IPS-20b (cell line): ENCODE measurements at regions not wholly inside any gene's neighbourhood (a gene's known extent, or its start where the extent isn't known, plus 50 kb on each side); places are given as distances from the start of the nearest gene placed in this dataset.
A peak's percentile ranks its signal among the peaks of the same experiment; 100 is the strongest.

Experiments
- H3K27ac ChIP-seq: one replicate; pipeline ENCODE4 v1.5.1; 2013; ENCODE audit warnings: low read length
- H3K27me3 ChIP-seq: 2 replicates; pipeline ENCODE4 v1.6.1; 2013; ENCODE audit warnings: mild to moderate bottlenecking, low read length, inconsistent platforms; ENCODE audit not compliant: insufficient read depth
- H3K36me3 ChIP-seq: 2 replicates; pipeline ENCODE4 v1.6.1; 2013; ENCODE audit warnings: low read depth, mild to moderate bottlenecking, inconsistent platforms, low read length, moderate library complexity; ENCODE audit not compliant: insufficient read depth
- H3K4me1 ChIP-seq: 2 replicates; pipeline ENCODE4 v1.6.1; 2013; ENCODE audit warnings: mild to moderate bottlenecking, control low read depth, inconsistent platforms, low read length, moderate library complexity; ENCODE audit not compliant: insufficient read depth
- H3K4me3 ChIP-seq: 2 replicates; pipeline ENCODE4 v1.5.1; 2013; ENCODE audit warnings: mild to moderate bottlenecking, low read length, inconsistent platforms
- H3K9ac ChIP-seq: 2 replicates; pipeline ENCODE4 v1.6.1; 2013; ENCODE audit warnings: low read depth, mild to moderate bottlenecking, inconsistent platforms, low read length, moderate library complexity
- H3K9me3 ChIP-seq: 2 replicates; pipeline ENCODE4 v1.6.1; 2013; ENCODE audit warnings: mild to moderate bottlenecking, low read depth, low read length, inconsistent platforms; ENCODE audit not compliant: insufficient read depth

DNA sequence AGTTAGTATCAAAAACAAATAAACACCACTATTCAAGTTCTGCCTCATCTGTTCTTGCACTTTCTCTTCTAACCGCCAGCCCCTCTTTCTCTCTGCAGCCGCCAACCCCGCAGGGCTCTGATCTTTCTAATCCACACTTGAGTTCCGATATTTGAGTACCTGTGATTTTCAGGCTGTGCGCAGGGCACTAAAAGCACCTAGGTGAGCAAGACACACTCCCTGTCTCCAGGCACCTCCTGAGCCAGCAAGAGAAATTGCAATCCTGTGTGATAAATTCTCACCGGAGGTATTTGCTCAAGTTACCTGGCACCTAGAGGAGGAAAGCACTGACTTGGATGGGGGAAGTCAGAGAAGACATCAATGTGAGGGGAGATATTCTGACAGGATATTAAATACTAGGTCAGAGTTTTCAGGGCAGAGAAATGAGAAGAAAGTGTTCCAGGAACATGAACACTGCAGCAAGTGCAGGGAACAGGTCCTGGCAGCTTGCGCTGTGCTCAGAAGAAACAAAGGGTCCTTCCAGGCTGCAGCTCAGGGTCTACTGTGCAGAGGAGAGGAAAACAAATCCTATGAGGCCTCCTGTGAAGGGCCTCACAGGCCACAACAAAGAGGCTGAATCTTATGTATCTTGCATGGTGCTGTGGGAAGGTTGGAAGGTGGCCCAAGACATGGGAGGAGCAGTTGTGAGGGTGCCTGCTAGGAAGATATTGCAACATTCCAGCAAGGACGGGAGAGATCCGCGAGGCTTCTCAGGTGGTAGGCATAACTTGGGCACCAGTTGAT lies 568.7 kb upstream of the MGMT start:
- H3K27ac ChIP-seq, result no peak overlapping the region
- H3K4me3 ChIP-seq, result peak overlapping the region; percentile 54; the same call in 1 of the 2 replicates
- H3K36me3 ChIP-seq, result no peaks in the 10 kb centered on the region

DNA sequence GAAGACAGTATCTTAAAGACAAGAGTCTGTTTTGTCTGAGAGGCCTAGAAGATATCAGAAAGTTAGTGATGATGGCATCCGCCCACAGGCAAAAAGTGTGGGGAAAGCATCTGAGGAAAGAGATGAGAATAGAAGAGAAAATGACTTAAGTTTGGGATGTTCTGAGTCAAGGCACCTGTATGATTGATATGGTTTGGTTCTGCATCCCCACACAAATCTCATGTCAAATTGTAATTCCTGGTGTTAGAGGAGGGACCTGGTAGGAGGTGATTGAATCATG lies 568.2 kb upstream of the MGMT start:
- H3K27ac ChIP-seq, result no peak overlapping the region
- H3K9ac ChIP-seq, result no peak overlapping the region
- H3K4me3 ChIP-seq, result no peak overlapping the region
- H3K27me3 ChIP-seq, result no peaks in the 10 kb centered on the region
- no peaks in the 10 kb centered on the region for H3K36me3 ChIP-seq
- no peaks in the 10 kb centered on the region for H3K9me3 ChIP-seq
- peaks cover 14% of the 10 kb centered on the region; the same call in 1 of the 2 replicates for H3K4me1 ChIP-seq

More for the DNA sequence above, 568.7 kb upstream of the MGMT start:
- peaks cover 14% of the 10 kb centered on the region; the same call in 1 of the 2 replicates for H3K4me1 ChIP-seq
- no peaks in the 10 kb centered on the region for H3K9me3 ChIP-seq
- H3K9ac ChIP-seq, result no peak overlapping the region
- no peaks in the 10 kb centered on the region for H3K27me3 ChIP-seq

DNA sequence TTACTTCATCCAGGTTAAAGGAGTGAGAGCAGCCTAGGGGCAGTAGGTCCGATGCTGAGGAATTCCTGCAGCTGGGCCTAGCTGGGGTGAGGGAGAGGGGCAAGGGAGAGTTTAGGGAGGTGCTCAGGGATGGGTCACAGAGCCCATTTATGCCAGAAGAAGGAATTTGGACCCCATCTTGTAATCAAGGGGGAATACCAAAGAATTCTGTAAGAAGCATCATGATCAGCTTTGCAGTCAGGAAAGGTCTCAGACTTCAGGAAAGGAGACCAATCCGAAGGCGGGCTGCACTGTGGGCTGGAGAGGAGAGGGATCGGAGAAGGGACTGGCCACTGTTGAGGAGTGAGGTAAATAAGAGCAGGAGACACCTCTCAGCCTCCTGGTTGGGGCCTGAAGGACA lies 566.6 kb upstream of the MGMT start:
- Histone ChIP-seq H3K27me3 (no peaks in the 10 kb centered on the region), H3K27ac (no peak overlapping the region), H3K9me3 (no peaks in the 10 kb centered on the region)

DNA sequence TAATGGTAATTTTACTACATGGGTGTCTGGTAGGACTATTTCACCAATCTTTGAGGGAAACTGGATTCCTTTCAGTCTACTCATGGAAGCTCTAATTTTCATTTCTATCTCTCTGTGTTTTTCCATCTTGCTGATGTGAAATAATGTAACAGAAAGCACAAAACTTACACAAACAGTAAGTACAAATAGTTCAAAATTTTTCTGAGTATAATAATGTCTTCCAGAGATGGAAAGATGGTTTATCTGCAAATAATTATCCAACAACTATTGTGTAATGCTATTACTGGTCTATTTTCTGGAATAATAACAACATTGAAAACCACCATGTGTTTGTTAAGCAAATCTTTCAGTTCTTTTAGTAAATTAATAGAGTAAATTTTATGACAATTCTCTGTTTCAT lies 565.8 kb upstream of the MGMT start:
- H3K36me3 ChIP-seq, result no peaks in the 10 kb centered on the region
- H3K4me1 ChIP-seq, result peaks cover 14% of the 10 kb centered on the region; the same call in 1 of the 2 replicates
- H3K27ac ChIP-seq, result no peak overlapping the region
- H3K4me3 ChIP-seq, result no peak overlapping the region
- H3K9ac ChIP-seq, result no peak overlapping the region
- H3K9me3 ChIP-seq, result no peaks in the 10 kb centered on the region
- H3K27me3 ChIP-seq, result no peaks in the 10 kb centered on the region

More for the DNA sequence above, 566.6 kb upstream of the MGMT start:
- no peak overlapping the region for H3K9ac ChIP-seq
- no peaks in the 10 kb centered on the region for H3K36me3 ChIP-seq
- H3K4me1 ChIP-seq, result peaks cover 14% of the 10 kb centered on the region; the same call in 1 of the 2 replicates
- no peak overlapping the region for H3K4me3 ChIP-seq

DNA sequence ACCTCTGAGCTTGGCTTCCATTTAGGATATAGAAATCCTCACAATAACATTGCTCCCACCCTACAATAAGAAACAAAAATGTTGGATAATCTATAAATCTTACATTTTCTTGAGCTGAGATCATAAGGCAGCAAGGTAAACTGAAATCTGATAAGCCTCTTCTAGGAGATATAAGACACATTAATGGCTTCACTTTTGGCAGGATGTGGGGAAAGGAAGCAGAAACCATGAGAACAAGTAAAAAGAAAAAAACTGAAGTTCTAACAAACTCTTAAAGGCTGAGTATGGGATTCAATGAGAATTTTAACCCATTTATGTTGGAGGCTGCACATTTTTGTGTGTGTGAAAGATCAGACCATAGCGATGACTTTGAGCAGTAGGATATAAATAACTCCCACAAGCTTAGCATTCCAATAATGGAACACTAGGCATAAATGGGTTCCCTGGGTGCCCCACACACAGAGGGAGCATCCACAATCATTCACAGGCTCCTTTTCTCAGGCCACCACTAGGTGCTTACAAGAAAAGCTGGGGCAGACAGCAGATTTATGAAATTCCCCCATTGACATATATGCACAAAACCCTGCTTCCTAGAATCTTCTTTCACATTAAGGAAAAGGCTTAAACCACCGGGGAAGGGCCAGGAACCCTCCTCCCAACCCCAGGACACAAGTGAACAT lies 564.9 kb upstream of the MGMT start:
- H3K27me3 ChIP-seq, result no peaks in the 10 kb centered on the region

DNA sequence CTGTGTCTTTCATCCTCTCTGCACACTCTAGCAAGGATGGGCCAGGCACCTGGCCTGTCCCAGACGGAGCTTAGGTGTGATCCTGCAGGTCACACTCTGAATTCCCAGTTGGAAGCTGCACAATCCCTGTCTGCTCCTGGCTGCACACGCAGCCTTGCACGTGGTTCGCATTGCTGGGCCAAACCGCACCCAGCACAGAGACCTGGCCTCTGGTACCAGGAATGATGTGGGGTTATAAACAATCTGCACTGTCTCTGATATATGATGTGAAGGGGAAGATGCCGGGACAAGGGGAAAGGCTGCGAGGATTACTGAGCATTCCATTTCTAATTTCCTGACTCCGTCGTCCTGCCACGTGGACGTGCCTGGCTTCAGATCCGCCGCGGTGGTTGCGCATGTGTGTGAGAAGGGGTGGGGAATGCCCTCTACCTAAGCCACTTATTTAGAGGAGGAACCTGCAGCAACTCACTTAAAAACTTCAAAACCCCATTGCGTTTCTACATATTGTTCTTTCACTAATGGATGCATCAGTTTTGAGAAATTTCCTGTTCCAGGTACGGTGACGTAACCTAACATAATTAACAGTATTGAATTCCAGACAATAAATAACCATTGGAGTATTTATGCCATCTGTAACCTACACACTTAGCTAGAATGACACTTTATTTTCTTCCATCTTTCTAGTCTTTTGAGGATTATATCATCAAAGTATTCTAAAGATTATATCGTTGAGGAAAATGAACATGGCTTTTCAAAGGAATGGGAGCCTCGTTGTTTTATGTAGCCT lies 559.7 kb upstream of the MGMT start:
- no peak overlapping the region for H3K9ac ChIP-seq
- no peaks in the 10 kb centered on the region for H3K4me1 ChIP-seq
- H3K4me3 ChIP-seq, result no peak overlapping the region

More for the DNA sequence above, 564.9 kb upstream of the MGMT start:
- H3K4me3 ChIP-seq, result no peak overlapping the region
- H3K36me3 ChIP-seq, result no peaks in the 10 kb centered on the region
- H3K27ac ChIP-seq, result no peak overlapping the region
- H3K9ac ChIP-seq, result no peak overlapping the region
- H3K4me1 ChIP-seq, result peaks cover 11% of the 10 kb centered on the region; the same call in 1 of the 2 replicates
- H3K9me3 ChIP-seq, result no peaks in the 10 kb centered on the region

DNA sequence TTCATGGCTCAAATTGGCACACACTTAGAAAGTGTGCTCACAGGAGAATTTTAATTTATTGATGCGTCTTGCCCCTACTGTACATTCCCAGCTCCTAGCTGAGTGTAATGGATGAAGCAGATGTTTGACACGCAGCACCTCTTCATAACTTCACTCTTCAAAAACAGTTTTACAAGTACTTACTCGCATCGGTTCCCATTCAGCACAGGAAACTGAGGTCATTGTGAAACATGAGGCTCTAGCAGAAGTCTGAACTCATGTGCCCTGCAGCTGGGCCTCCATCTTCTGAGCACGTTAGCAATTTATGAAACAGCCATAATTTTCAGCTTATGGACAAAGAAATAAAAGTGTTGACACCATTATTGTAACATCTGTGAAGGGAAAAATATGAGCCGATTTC lies 558.9 kb upstream of the MGMT start:
- H3K4me1 ChIP-seq, result no peaks in the 10 kb centered on the region
- H3K27ac ChIP-seq, result no peak overlapping the region
- no peaks in the 10 kb centered on the region for H3K27me3 ChIP-seq
- H3K9ac ChIP-seq, result no peak overlapping the region
- H3K4me3 ChIP-seq, result no peak overlapping the region
- no peaks in the 10 kb centered on the region for H3K9me3 ChIP-seq
- H3K36me3 ChIP-seq, result no peaks in the 10 kb centered on the region

More for the DNA sequence above, 559.7 kb upstream of the MGMT start:
- Histone ChIP-seq H3K36me3 (no peaks in the 10 kb centered on the region), H3K27ac (no peak overlapping the region), H3K27me3 (no peaks in the 10 kb centered on the region), H3K9me3 (no peaks in the 10 kb centered on the region)

DNA sequence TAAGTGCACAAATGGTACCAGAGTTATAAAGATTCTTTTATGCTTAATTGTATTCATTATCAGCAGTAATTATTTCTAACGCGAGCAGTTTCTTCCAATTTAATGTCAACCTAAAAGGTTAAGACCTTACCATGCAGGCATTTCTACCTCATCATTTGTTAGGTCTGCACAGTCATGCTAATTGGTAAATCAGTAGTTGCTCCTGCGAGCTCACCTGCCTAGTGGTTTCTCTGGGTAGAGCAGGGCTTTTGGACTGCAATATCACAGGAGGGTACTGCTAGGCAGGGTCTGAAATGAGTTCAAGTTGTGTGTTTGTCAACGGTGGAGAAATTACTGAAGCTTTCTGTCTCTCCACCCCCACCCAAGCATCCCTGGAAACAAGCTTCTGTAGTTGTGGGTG lies 558.5 kb upstream of the MGMT start:
- Histone ChIP-seq H3K4me1 (no peaks in the 10 kb centered on the region), H3K36me3 (no peaks in the 10 kb centered on the region), H3K9me3 (no peaks in the 10 kb centered on the region), H3K27ac (no peak overlapping the region), H3K9ac (no peak overlapping the region), H3K27me3 (no peaks in the 10 kb centered on the region), H3K4me3 (no peak overlapping the region)

DNA sequence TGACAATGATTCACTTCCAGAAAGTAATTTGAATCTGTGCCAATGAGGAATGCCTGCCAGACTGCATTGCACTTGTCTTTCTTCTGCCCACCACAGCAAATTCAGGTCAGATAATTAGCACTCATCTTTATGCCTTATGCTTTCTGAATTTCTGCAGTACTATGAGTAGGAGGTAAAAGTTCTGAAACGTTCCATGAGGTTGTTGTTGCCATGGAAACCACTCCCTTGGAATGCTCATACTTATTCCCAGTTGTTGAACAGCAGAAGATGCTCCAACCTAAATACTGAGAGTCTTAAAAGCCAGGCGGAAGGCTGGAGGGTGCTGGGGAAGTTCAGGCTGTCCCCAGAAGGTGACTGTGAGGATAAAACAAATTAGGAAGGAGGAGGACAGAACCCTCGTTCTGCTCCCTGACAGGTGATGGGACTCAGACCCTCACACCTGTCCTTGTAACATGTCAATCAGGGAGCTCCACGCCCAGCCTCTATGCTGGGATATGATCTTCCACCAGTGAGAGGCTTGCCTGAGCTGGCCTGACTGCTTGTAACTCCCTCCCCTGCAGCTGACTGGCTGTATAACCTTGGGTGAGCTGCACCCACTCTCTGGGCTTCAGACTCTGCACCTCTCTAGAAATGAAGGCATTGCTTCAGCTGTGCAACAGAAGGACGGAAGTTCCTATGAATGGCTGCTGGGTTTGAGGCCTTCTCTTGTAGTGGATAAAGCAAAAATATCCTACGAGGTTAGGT lies 554.3 kb upstream of the MGMT start:
- no peaks in the 10 kb centered on the region for H3K9me3 ChIP-seq
- H3K4me1 ChIP-seq, result no peaks in the 10 kb centered on the region
- no peaks in the 10 kb centered on the region for H3K36me3 ChIP-seq
- no peaks in the 10 kb centered on the region for H3K27me3 ChIP-seq
- no peak overlapping the region for H3K4me3 ChIP-seq
- H3K9ac ChIP-seq, result no peak overlapping the region
- H3K27ac ChIP-seq, result no peak overlapping the region

DNA sequence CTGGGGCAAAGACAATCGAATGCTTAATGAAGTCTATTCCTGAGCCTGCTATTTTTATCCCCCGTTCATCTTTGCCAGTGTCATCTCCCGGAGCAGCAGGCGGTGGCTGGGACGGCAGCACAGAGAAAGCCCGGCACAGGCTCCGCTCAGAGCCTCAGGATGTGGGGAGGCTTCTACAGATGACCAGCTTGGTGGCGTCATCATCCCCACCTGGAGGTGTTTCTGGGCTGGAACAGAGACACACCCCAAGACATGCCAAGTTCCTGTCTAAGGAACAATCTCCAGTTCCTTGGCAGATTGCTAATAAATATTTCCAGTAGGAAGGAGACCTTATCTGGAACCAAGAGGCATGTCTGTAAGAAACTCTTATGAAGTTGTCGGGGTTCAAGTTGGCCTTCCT lies 552.4 kb upstream of the MGMT start:
- H3K4me3 ChIP-seq, result no peak overlapping the region
- H3K9ac ChIP-seq, result no peak overlapping the region

DNA sequence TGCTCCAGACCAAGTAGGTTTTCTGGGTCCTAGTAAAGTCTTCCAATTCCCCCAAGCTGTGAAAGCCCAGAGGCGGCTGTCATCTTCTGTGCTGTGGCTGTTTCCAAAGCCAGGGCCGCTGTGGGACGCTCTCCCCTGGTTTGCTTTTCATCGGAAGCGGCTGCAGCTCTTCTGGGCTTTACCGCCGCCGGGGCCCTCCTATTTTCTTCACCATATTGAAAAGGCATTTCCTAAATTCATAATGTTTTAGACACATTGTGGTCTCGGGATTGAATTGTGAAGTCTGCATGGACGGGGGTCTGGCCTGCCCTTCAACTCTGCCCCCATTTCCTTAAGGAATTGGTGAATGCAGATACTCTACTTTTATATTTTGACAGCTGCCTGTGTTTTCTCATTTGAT lies 551.4 kb upstream of the MGMT start:
- Histone ChIP-seq H3K27ac (no peak overlapping the region), H3K4me3 (no peak overlapping the region), H3K9ac (no peak overlapping the region), H3K4me1 (no peaks in the 10 kb centered on the region), H3K36me3 (no peaks in the 10 kb centered on the region), H3K9me3 (no peaks in the 10 kb centered on the region), H3K27me3 (no peaks in the 10 kb centered on the region)

More for the DNA sequence above, 552.4 kb upstream of the MGMT start:
- Histone ChIP-seq H3K27ac (no peak overlapping the region), H3K9me3 (no peaks in the 10 kb centered on the region), H3K4me1 (no peaks in the 10 kb centered on the region), H3K27me3 (no peaks in the 10 kb centered on the region), H3K36me3 (no peaks in the 10 kb centered on the region)
